AG10803 (cell line): ENCODE measurements at regions not wholly inside any gene's neighbourhood (a gene's known extent, or its start where the extent isn't known, plus 50 kb on each side); places are given as distances from the start of the nearest gene placed in this dataset.
A peak's percentile ranks its signal among the peaks of the same experiment; 100 is the strongest.

Experiments used
- DNase-seq: peaks from one replicate; pipeline ENCODE4 v3.0.0; 2010; ENCODE audit warnings: low read depth
- H3K4me3 ChIP-seq: 2 replicates; pipeline ENCODE4 v1.5.1; 2011; ENCODE audit warnings: mild to moderate bottlenecking, low read length, control low read depth
- CTCF ChIP-seq: conservative IDR thresholded peaks from 2 replicates; pipeline ENCODE4 v1.5.1; 2011; ENCODE audit warnings: mild to moderate bottlenecking, low read length, control low read depth, inconsistent platforms

GRCh38 chr12:19006626-19007137 lies 122.9 kb upstream of the PLEKHA5 start:
- peak; percentile 1 for DNase-seq
- no peak for TF ChIP-seq CTCF
- no peak overlapping the region for H3K4me3 ChIP-seq

GRCh38 chr12:19008102-19008501 lies 121.4 kb upstream of the PLEKHA5 start:
- no peak for TF ChIP-seq CTCF
- no peak for DNase-seq
- no peak overlapping the region for H3K4me3 ChIP-seq

- TF ChIP-seq CTCF = no peak
- no peak overlapping the region for H3K4me3 ChIP-seq
- DNase-seq = no peak
Measured at GRCh38 chr12:19010087-19010486, 119.4 kb upstream of the PLEKHA5 start.

GRCh38 chr12:19010726-19011125 lies 118.8 kb upstream of the PLEKHA5 start:
- DNase-seq = no peak
- H3K4me3 ChIP-seq = no peak overlapping the region
- TF ChIP-seq CTCF = no peak

- no peak overlapping the region for H3K4me3 ChIP-seq
- no peak for TF ChIP-seq CTCF
- DNase-seq = no peak
Measured at GRCh38 chr12:19012965-19013364, 116.6 kb upstream of the PLEKHA5 start.

GRCh38 chr12:19014240-19014639 lies 115.3 kb upstream of the PLEKHA5 start:
- TF ChIP-seq CTCF = no peak
- peak; percentile 37 for DNase-seq
- no peak overlapping the region for H3K4me3 ChIP-seq

GRCh38 chr12:19015285-19015684 lies 114.2 kb upstream of the PLEKHA5 start:
- H3K4me3 ChIP-seq = no peak overlapping the region
- no peak for DNase-seq
- no peak for TF ChIP-seq CTCF
